ENCODE measurements at regions not wholly inside any gene's neighbourhood (a gene's known extent, or its start where the extent isn't known, plus 50 kb on each side); places are given as distances from the start of the nearest gene placed in this dataset.

DNA sequence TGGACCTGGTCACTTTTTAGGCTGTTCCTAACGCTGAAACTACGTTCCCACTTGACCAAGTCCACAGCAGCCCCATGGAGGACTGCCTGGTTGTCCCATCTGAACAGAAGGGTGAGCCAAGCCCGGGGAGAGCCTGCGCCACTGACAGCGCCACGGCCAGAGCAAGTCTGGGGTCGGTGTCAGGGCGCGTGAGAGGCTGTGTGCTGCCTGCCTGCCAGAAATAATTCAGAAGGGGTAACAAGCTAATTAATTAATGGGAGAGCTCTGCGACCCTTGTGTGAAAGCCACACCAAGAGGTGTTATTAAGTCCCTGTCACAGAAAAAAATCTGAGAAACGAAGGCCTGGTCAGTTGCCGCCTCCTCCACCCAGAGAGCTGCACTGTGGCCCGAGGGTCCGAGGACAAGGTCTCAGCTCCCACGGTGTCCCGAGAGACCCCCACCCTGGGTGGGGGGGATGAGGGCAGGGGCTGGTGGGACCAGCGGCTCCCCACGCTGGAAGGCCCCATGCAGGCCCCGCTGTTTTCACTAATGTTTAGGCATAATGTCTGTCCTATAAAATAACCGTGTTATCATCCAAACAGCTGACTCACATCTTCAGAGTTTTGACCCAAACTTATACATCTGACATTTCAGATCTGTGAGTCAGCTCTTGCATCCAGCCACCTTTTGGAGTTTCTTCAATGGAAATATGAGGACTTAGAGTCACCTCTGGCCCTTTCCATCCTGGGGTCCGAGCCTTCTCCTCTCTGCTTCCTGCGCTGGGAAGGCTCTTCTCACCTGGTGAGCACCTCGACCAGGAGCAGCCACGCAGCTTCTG, 58.5 kb downstream of the DLL1 start:
- DNase-seq (ENCODE audit: low read depth in 2 of 2): no peak

GRCh38 chr6:170231293-170232185, 59.3 kb downstream of the DLL1 start:
- DNase-seq (ENCODE audit: low read depth in 2 of 2): no peak

DNA sequence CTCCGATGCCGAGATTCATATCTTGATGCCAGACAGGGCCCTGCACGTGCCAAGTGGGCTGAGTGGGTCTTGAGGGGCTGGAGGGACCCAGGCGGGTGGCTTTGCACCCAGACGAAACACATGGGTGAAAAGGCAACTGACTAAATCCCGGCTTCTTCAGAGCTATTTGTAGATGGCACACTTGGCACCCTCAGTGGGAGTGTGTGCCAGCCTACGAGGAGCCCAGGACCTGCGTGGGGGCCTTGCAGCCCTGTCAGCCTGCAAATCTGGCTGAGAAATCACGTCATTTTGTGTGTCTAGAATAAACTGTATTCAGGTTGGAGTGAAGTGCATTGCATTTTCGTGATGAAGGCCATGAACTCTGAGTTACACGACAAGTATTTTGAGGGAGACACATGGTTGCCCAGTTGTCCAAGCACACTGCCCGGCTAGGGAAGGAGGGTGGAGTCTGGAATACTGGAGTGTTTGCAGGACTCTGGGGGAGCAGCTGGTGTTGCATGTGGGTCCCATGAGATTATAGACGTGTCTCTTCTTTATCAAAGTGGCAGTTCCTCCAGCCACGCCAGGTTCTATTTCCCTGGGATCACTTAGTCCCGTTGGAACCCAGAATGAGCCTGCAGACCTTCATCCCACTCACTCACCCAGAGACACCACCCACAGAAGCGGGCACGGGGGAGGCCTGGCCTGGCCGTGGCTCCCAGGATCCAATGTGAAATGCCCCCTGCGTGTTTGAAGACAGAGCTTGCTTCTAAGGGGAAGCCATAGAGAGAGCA, 60.2 kb downstream of the DLL1 start:
- DNase-seq (ENCODE audit: low read depth in 2 of 2): no peak

DNA sequence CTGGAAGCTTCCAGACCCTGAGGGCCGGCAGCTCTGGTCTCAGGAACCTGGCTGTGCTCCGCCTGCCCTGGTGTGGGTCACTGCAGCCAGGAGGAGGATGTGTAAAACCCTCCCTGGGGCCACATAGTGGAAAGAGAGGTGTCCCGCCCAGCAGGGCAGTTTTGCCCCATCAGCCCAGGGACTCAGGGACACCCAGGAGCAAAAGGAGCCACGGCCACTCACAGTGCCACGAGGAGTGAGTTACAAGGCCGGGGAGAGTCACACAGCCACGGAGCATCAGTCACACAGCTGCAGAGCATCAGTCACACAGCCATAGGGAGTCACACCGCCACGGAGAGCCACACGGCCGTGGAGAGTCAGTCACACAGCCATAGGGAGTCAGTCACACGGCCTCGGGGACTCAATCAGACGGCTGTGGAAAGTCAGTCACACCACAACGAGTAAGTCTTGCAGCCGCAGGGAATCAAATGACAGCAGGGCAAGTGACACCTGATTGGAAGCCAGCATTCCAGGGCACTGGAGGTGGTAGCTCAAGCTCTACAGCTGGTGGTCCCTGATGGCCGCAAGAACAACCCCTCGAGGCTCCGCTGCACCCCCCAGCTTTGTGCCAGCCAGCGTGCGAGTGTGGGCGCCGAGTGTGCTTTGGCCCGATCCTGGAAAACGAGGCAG, 60.9 kb downstream of the DLL1 start:
- DNase-seq (ENCODE audit: low read depth in 2 of 2): no peak

- no peak for DNase-seq (ENCODE audit: low read depth in 2 of 2)
Measured at GRCh38 chr6:170229396-170229795, 61.5 kb downstream of the DLL1 start.

DNA sequence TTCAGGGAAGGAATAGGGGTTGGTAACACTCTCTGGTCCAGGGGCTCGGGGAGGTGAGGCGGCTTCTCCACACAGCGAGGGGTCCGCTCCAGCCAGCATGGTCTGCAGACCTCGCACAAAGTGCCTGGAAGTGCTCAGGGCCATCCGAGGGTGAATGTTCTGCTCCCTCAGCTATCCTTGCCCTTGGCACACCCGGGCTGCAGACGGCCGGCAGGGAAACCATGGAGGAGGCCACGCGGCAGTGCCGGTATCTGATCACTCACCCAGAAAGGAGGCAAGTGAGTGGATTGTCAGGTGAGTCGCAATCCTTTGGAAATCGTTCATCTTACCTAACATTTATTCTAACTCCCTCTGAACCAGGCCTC, 62.0 kb downstream of the DLL1 start:
- no peak for DNase-seq (ENCODE audit: low read depth in 2 of 2)

DNA sequence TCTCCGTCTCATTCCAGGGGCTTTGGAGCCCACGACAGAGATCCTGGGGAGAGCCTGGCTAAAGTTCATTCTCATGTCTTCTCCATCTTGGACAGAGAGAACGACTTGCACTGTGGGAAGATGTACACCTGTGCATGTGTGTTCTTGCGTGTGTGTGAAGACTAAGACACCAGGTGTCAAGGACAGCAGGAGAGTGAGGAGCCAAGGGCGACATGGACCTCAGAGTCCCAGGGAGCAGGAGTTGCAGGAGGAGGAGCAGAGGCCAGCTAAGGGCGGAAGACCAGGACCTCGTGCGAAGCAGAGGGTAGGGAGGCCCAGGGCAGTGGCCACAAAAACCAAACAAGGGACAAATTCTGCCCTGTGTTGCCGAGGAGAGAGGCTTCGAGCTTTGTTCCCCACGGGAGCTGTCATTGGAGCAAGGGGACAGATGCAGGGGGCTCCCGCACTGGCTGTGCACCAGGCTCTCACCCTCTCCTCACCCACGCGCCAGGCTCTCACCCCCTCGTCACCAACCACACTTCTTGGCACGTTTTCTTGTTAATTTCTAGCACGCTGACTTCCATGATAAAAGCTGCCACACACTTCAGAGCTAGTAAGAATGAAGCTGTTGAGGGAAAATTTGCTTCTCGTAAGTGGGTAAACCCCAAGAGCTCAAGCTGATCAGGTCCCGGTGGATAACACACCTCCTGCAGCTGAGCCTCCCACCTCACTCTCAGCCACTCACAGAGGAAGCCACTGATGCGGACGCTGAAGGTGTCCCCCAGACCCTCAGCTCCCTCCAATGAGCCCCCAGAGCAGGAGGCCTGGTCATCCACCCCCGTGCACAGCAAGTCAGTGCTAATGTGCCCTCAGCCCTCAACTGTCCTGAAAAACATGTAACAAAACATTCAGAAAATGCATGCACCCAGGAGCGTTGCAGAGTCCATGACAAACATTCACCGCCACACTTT, 62.6 kb downstream of the DLL1 start:
- DNase-seq (ENCODE audit: low read depth in 2 of 2): no peak

GRCh38 chr6:170227521-170227983, 63.3 kb downstream of the DLL1 start:
- DNase-seq (ENCODE audit: low read depth in 2 of 2): no peak

- no peak for DNase-seq (ENCODE audit: low read depth in 2 of 2)
Measured at GRCh38 chr6:170226647-170227046, 64.2 kb downstream of the DLL1 start.

GRCh38 chr6:170225852-170226417, 64.9 kb downstream of the DLL1 start:
- DNase-seq (ENCODE audit: low read depth in 2 of 2): no peak

GRCh38 chr6:170224694-170225660, 65.9 kb downstream of the DLL1 start:
- DNase-seq (ENCODE audit: low read depth in 2 of 2): no peak

DNA sequence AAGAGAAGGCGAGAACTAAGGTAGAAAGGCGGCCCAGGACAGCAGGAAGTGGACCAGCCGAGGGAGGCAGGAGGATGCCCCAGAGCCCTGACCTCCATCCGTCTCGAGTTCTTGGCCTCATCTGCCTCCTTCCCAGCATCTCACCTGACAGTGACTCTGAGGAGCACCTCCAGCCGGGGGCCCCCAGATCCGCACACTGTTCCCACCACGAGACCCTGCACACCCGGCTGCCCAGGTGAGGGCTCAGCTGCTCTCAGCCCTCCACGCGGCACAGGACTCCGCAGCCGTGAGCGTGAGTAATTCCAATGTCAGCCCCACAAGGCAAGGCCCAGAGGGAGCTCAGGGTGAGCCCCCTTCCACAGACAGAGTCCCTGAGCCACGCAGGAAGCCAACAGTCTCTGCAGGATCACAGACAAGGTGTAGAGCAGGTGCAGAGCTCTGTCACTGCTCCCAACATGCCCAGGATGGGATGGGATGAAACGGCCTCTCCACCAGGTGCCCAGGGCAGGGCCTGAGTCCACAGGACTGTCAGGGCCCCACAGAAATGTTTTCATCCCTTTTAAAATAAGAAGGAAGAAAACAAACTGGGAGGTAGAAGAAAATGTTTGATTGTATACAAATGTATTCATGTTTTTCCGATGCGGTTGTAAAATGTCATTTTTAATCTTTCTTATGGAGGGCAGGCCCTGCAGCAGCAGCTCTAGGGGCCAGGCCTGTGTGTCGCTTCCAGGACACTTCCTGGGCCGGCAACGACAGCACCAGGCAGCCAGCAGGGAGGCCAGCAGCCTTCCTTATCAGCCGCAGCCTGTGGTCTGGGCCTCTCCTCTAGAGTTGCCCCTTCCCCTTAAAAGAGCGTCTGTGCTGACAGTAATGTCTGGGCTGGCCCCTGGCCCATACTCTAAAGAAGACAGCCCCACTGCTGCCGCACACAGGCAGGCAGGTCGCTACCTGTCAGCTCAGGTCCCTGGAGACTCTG, 66.9 kb downstream of the DLL1 start:
- DNase-seq (ENCODE audit: low read depth in 2 of 2): no peak

- no peak for DNase-seq (ENCODE audit: low read depth in 2 of 2)
Measured at GRCh38 chr6:170222498-170223471, 68.1 kb downstream of the DLL1 start.

- DNase-seq (ENCODE audit: low read depth in 2 of 2): no peak
Measured at GRCh38 chr6:170221753-170222400, 69.0 kb downstream of the DLL1 start.

- no peak for DNase-seq (ENCODE audit: low read depth in 2 of 2)
Measured at GRCh38 chr6:170221052-170221752, 69.7 kb downstream of the DLL1 start.

Measured in fibroblast of skin of left quadriceps (primary cell).